HEK293 (cell line): ENCODE measurements at regions not wholly inside any gene's neighbourhood (a gene's known extent, or its start where the extent isn't known, plus 50 kb on each side); places are given as distances from the start of the nearest gene placed in this dataset.

Experiments used
- YY1 ChIP-seq: fragments of 450-650 bp; formaldehyde crosslinking; IDR thresholded peaks from 2 replicates; pipeline ENCODE4 v1.5.1; 2018; ENCODE audit warnings: missing biosample characterization, missing genetic modification characterization
- ZBTB20 ChIP-seq: fragments of 450-650 bp; formaldehyde crosslinking; IDR thresholded peaks from 2 replicates; pipeline ENCODE4 v1.5.1; 2016; ENCODE audit warnings: missing biosample characterization, missing genetic modification characterization
- ZNF555 ChIP-seq: fragments of 450-650 bp; formaldehyde crosslinking; conservative IDR thresholded peaks from 2 replicates; pipeline ENCODE4 v1.5.1; 2017; ENCODE audit warnings: missing biosample characterization, mild to moderate bottlenecking, missing genetic modification characterization, inconsistent platforms
- ZNF830 ChIP-seq: fragments of 450-650 bp; IDR thresholded peaks from 2 replicates; pipeline ENCODE4 v1.5.0; 2018; ENCODE audit warnings: missing biosample characterization, missing genetic modification characterization, low read depth, mild to moderate bottlenecking, moderate library complexity
- TF ChIP-seq, protein P1 (sequence below): fragments of 450-650 bp; formaldehyde crosslinking; IDR thresholded peaks from 2 replicates; pipeline ENCODE4 v1.5.1; 2016; ENCODE audit warnings: missing biosample characterization, missing genetic modification characterization
- TF ChIP-seq, protein P2 (sequence below): fragments of 450-650 bp; formaldehyde crosslinking; IDR thresholded peaks from 2 replicates; pipeline ENCODE4 v1.5.1; 2016; ENCODE audit warnings: missing biosample characterization, missing genetic modification characterization

GRCh38 chr2:47984041-47984440 lies 77.7 kb upstream of the FBXO11 start:
- TF ChIP-seq YY1 (tag by site-specific recombination) = no peak
- TF ChIP-seq, protein P1, sequence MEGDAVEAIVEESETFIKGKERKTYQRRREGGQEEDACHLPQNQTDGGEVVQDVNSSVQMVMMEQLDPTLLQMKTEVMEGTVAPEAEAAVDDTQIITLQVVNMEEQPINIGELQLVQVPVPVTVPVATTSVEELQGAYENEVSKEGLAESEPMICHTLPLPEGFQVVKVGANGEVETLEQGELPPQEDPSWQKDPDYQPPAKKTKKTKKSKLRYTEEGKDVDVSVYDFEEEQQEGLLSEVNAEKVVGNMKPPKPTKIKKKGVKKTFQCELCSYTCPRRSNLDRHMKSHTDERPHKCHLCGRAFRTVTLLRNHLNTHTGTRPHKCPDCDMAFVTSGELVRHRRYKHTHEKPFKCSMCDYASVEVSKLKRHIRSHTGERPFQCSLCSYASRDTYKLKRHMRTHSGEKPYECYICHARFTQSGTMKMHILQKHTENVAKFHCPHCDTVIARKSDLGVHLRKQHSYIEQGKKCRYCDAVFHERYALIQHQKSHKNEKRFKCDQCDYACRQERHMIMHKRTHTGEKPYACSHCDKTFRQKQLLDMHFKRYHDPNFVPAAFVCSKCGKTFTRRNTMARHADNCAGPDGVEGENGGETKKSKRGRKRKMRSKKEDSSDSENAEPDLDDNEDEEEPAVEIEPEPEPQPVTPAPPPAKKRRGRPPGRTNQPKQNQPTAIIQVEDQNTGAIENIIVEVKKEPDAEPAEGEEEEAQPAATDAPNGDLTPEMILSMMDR (tag by site-specific recombination) = no peak
- no peak for TF ChIP-seq ZNF555 (tag by site-specific recombination)
- no peak for TF ChIP-seq ZNF830
- no peak for TF ChIP-seq ZBTB20 (tag by site-specific recombination)
- TF ChIP-seq, protein P2, sequence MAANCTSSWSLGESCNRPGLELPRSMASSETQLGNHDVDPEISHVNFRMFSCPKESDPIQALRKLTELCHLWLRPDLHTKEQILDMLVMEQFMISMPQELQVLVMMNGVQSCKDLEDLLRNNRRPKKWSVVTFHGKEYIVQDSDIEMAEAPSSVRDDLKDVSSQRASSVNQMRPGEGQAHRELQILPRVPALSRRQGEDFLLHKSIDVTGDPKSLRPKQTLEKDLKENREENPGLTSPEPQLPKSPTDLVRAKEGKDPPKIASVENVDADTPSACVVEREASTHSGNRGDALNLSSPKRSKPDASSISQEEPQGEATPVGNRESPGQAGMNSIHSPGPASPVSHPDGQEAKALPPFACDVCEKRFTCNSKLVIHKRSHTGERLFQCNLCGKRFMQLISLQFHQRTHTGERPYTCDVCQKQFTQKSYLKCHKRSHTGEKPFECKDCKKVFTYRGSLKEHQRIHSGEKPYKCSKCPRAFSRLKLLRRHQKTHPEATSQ (tag by site-specific recombination) = no peak
